ENCODE measurements at regions not wholly inside any gene's neighbourhood (a gene's known extent, or its start where the extent isn't known, plus 50 kb on each side); places are given as distances from the start of the nearest gene placed in this dataset.

- no peaks in the 10 kb centered on the region for H3K4me1 ChIP-seq
- no peaks in the 10 kb centered on the region for H3K36me3 ChIP-seq
- WGBS, 5 donors = 65 to 81% (median 72%) methylated on average over 2 of the region's 2 CpGs
- no peak for DNase-seq
- no peak for TF ChIP-seq POLR2A (IDR thresholded peaks at IDR 0.05)
- no peak for TF ChIP-seq POLR2AphosphoS5 (IDR thresholded peaks at IDR 0.05)
- TF ChIP-seq CTCF (IDR thresholded peaks at IDR 0.05) = no peak
- TF ChIP-seq EP300 (IDR thresholded peaks at IDR 0.05) = no peak
- no peaks in the 10 kb centered on the region for H3K9me3 ChIP-seq
- no peak overlapping the region for H3K27ac ChIP-seq
- no peaks in the 10 kb centered on the region for H3K27me3 ChIP-seq
- no peak overlapping the region for H3K4me3 ChIP-seq
- intact Hi-C loops (cut with DNase I; ENCODE audit: low total_unique reads) = no loop called here
These were observed 419.1 kb downstream of the SLC4A3 start for GRCh38 chr2:220046507-220046906.

GRCh38 chr2:220051716-220052115 is 424.3 kb downstream of the SLC4A3 start:
- intact Hi-C loops (cut with DNase I; ENCODE audit: low total_unique reads) = no loop called here
- WGBS, 5 donors = 66 to 84% (median 78%) methylated on average over 3 of the region's 3 CpGs
- no peak for DNase-seq
- Histone ChIP-seq H3K27me3 (no peaks in the 10 kb centered on the region), H3K36me3 (no peaks in the 10 kb centered on the region), H3K4me3 (no peak overlapping the region), H3K9me3 (no peaks in the 10 kb centered on the region), H3K4me1 (no peaks in the 10 kb centered on the region), H3K27ac (no peak overlapping the region)
- TF ChIP-seq EP300 (IDR thresholded peaks at IDR 0.05) (no peak), POLR2AphosphoS5 (IDR thresholded peaks at IDR 0.05) (no peak), POLR2A (IDR thresholded peaks at IDR 0.05) (no peak), CTCF (IDR thresholded peaks at IDR 0.05) (no peak)

- H3K4me3 ChIP-seq = no peak overlapping the region
- H3K9me3 ChIP-seq = no peaks in the 10 kb centered on the region
- TF ChIP-seq EP300 (IDR thresholded peaks at IDR 0.05) (no peak), POLR2A (IDR thresholded peaks at IDR 0.05) (no peak), CTCF (IDR thresholded peaks at IDR 0.05) (no peak), POLR2AphosphoS5 (IDR thresholded peaks at IDR 0.05) (no peak)
- H3K27me3 ChIP-seq = no peaks in the 10 kb centered on the region
- intact Hi-C loops (cut with DNase I; ENCODE audit: low total_unique reads) = no loop called here
- H3K36me3 ChIP-seq = no peaks in the 10 kb centered on the region
- no peak overlapping the region for H3K27ac ChIP-seq
- DNase-seq = no peak
- H3K4me1 ChIP-seq = no peaks in the 10 kb centered on the region
These were observed 426.5 kb downstream of the SLC4A3 start for GRCh38 chr2:220053919-220054318.

GRCh38 chr2:220057391-220057790 is 430.0 kb downstream of the SLC4A3 start:
- Histone ChIP-seq H3K27me3 (no peaks in the 10 kb centered on the region), H3K4me1 (no peaks in the 10 kb centered on the region), H3K27ac (no peak overlapping the region), H3K4me3 (no peak overlapping the region), H3K9me3 (no peaks in the 10 kb centered on the region), H3K36me3 (no peaks in the 10 kb centered on the region)
- TF ChIP-seq CTCF (IDR thresholded peaks at IDR 0.05) (no peak), POLR2A (IDR thresholded peaks at IDR 0.05) (no peak), POLR2AphosphoS5 (IDR thresholded peaks at IDR 0.05) (no peak), EP300 (IDR thresholded peaks at IDR 0.05) (no peak)
- intact Hi-C loops (cut with DNase I; ENCODE audit: low total_unique reads) = no loop called here
- DNase-seq = no peak
- WGBS, 5 donors = 73 to 88% (median 76%) methylated on average over 3 of the region's 3 CpGs
